Stimulated activated CD8-positive, alpha-beta memory T cell treated with anti-CD3 and anti-CD28 coated beads, Interleukin-2, amount 100 ng/mL, for 1 hour (primary cell): ENCODE measurements at regions not wholly inside any gene's neighbourhood (a gene's known extent, or its start where the extent isn't known, plus 50 kb on each side); places are given as distances from the start of the nearest gene placed in this dataset.
"Not testable (repeated sequence)": the region's sequence is repeated elsewhere in the genome, so short reads cannot be mapped to it uniquely, and the experiment has no call there.

Experiments used
- DNase-seq, 2 donors: peaks; one replicate each; pipeline ENCODE4 v3.0.0-alpha.2; 2020; ENCODE audit warnings: low read depth in 2 of 2

GRCh38 chr13:76014406-76015318 is 378.5 kb downstream of the LMO7 start:
- DNase-seq: no peak

DNA sequence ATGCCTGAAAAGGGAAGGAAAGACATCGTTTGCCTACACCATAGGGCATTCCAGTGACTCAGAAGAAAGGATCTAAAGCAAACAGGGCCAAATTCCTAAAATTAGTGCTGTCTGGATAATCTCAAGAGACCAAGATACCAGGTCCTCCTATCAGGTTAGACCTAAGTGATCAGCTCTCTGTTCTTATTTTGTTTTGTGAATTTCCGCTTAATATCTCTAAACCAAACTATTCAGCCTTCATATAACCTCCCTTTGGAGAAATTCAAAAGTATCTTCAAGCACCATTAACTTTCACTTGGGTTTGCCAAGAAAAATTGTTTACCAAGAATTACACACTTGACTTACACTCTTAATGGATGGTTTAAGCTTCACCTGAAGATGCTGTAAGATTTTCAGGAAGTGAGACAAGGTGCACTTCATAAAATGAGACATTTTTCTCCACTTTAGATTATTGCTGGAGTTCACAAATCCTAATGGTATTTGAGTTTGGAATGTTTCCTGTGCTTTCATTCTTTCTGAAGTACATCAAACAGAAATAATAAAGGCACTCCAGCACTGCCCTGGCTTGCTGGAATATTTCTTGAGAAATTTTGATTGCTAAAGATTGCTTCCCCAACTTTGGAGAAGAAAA is 376.1 kb downstream of the LMO7 start:
- DNase-seq: no peak

GRCh38 chr13:76009267-76009890 is 373.2 kb downstream of the LMO7 start:
- DNase-seq: no peak

GRCh38 chr13:76004416-76004815 is 368.3 kb downstream of the LMO7 start:
- no peak for DNase-seq

- DNase-seq: no peak
Observed at GRCh38 chr13:76000131-76000530, 364.0 kb downstream of the LMO7 start.

- DNase-seq: no peak
Observed at GRCh38 chr13:75996582-75996981, 360.5 kb downstream of the LMO7 start.

GRCh38 chr13:75995966-75996365 is 359.8 kb downstream of the LMO7 start:
- DNase-seq: no peak

- no peak for DNase-seq
Observed at GRCh38 chr13:75993823-75994222, 357.7 kb downstream of the LMO7 start.

- no peak for DNase-seq
Observed at GRCh38 chr13:75993241-75993640, 357.1 kb downstream of the LMO7 start.

DNA sequence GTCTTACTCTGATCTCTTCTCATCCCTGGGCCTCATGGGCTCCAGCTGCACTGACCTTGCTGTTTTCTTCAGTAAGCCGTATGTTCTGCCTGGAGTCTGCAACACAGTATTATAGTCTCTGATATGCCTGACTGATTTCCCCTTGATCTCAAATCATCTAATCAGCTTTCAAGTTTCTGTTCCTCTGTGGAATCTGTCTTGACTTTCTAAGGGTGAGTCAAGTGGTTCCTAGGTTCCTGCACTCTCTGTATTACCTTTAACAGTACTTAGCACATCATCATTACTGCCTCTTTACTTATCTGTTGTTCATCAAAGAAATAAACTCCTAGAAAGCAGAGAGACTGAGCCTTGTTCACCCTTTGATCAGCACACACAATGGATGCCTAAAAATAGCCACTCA is 350.7 kb downstream of the LMO7 start:
- DNase-seq: no peak

GRCh38 chr13:75985132-75985531 is 349.0 kb downstream of the LMO7 start:
- no peak for DNase-seq

DNA sequence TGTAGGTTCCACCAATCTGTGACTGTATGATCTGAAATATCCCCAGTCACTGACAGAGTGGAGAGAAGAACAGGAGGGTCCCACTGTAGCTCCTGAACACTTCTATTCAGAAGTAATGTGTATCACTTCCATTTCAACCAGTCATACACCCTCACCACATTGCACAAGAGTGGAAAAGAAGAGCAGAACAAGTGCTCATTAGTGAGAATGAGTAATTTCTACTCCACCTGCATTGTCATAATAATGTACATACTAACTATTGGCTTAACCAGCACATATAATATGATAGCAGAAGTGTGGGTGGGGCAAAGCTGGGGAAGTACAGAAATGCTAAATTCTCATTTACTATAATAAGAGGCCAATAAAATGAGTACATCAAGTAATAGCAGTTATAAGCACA is 342.7 kb downstream of the LMO7 start:
- DNase-seq: no peak

- no peak for DNase-seq
Observed at GRCh38 chr13:75968103-75968838, 332.1 kb downstream of the LMO7 start.

- no peak for DNase-seq
Observed at GRCh38 chr13:75963302-75963701, 327.2 kb downstream of the LMO7 start.

DNA sequence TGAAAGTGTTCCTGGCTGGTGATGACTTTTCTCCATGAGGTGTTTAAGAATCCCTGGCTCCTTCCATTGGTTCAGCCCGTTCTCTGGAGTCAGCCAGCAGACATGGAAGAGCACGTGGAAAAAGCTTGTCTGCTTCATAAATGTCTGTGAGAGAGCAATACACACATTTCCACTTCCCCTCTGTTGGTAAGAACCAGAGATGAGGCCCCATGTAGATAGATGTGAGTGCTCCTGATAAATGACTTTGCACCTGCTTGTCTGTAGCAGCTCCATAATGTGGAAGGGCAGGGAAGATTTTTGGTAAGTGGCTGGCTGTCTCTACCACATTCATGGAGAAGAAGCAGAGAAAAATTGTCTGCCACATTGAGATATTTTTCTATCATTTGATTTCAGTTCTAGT is 325.8 kb downstream of the LMO7 start:
- no peak for DNase-seq

GRCh38 chr13:75960538-75960994 is 324.4 kb downstream of the LMO7 start:
- DNase-seq: no peak

DNA sequence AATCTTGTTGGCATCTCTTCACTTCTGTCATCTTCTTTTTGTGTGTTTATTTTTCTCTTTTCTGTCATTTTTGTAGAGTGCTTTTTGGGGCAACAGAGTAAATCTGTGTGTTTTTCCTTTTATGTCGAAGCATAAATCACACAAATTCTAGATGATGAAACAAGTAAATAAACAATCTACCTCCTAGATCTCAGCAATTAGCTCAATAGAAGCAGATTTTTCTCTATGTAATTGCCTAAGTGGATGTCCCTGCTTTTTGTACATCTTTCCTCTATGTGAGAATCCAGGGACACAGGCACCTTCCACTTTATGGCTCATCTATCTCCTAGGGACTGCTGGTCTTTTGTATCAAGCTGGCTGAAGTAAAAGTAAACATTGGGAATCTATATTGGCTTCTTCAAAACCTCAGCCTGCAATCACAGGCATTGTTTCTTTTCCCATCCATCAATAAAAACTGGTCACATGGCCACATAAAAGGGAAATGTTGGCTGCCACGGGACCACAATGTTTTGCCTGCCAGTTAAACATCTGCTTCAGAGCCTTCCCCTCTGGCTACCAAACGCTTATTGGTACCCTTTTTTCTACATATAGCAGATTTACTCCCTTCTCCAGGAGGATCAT is 323.8 kb downstream of the LMO7 start:
- no peak for DNase-seq

GRCh38 chr13:75953589-75953988 is 317.5 kb downstream of the LMO7 start:
- not testable (repeated sequence) for DNase-seq

DNA sequence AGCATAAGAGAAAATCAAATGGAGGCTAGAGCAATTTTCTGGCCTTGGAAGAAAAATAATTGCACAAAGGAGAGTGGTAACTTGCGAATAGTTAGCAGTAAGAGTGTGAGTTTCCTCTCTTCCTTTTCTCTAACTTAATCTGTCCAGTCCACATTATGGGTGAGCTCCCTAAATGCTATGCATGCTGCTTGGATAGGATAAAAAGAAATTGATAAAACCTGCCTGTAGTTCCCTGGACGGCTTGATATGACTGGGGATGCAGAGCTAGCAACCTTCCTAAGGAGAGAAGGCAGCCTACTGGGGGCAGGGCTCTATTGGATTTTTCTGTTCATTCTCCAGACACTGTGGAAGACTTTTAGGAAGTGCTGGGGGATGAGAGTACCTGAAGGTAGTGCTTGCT is 311.3 kb downstream of the LMO7 start:
- DNase-seq: no peak

DNA sequence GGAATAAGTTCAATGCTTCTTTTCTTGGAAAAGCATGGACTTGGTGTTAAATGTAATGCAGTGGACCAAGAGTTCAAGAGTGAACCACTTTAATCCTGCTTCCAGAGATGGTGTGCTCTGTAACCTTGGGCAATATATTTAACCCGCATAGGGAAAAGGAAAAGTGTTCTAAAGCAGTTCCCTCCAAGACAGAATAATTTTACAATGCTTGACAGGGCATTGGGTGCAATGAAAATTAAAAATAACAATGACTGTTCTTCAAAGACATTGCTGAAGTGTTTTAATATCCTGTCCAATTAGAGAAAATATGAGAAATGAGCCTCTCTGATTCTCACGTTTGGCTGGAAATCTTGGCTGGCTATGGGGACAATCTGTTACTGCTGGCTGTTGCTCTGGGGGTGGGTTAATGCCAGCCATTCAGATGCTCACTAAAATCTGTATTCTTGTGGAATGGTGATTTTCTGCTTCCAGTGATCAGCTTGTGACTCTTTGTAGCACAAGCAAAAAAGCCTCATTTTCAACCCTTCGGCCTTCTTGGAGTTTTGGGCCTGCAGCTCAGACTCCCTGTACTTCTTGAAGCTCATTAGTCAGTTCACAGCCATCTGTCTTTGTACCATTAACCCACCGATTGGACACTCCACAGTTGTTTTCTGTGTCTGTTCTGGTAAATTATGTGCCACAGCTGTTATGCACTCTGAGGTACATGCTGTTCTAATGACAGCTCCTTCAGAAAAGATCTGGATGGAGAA is 310.6 kb downstream of the LMO7 start:
- DNase-seq: no peak
